Smooth muscle cell (in vitro differentiated cells): ENCODE measurements at regions not wholly inside any gene's neighbourhood (a gene's known extent, or its start where the extent isn't known, plus 50 kb on each side); places are given as distances from the start of the nearest gene placed in this dataset.

Experiments
- DNase-seq: peaks from one replicate; lab custom pipeline; 2025; ENCODE audit not compliant: unreplicated experiment; lab: John Stamatoyannopoulos, UW
- H2AFZ ChIP-seq: fragments of 200-600 bp; sonication (generic); 2 replicates; pipeline ENCODE4 v1.6.0; 2016; ENCODE audit warnings: antibody characterized with exemption, low read depth, mild to moderate bottlenecking
- H3F3A ChIP-seq: fragments of 200-600 bp; sonication (generic); 2 replicates; pipeline ENCODE4 v1.6.0; 2017; ENCODE audit warnings: antibody characterized with exemption, low read depth
- H3K27ac ChIP-seq: fragments of 200-600 bp; sonication (generic); 2 replicates; pipeline ENCODE4 v1.5.1; 2016; ENCODE audit warnings: low read depth, mild to moderate bottlenecking
- H3K27me3 ChIP-seq: fragments of 200-600 bp; sonication (generic); 2 replicates; pipeline ENCODE4 v1.6.1; 2016; ENCODE audit warnings: low read depth, mild to moderate bottlenecking
- H3K36me3 ChIP-seq: fragments of 200-600 bp; sonication (generic); 2 replicates; pipeline ENCODE4 v1.5.1; 2016; ENCODE audit warnings: low read depth
- H3K4me1 ChIP-seq: fragments of 200-600 bp; sonication (generic); 2 replicates; pipeline ENCODE4 v1.5.1; 2016; ENCODE audit warnings: low read depth
- H3K4me2 ChIP-seq: fragments of 200-600 bp; sonication (generic); 2 replicates; pipeline ENCODE4 v1.6.0; 2016; ENCODE audit warnings: mild to moderate bottlenecking
- H3K4me3 ChIP-seq: fragments of 200-600 bp; sonication (generic); 2 replicates; pipeline ENCODE4 v1.5.1; 2016; ENCODE audit warnings: mild to moderate bottlenecking
- H3K79me2 ChIP-seq: fragments of 200-600 bp; sonication (generic); 2 replicates; pipeline ENCODE4 v1.6.0; 2016; ENCODE audit warnings: low read depth, mild to moderate bottlenecking
- H3K9ac ChIP-seq: fragments of 200-600 bp; sonication (generic); 2 replicates; pipeline ENCODE4 v1.6.0; 2016; ENCODE audit warnings: low read depth
- H3K9me3 ChIP-seq: fragments of 200-600 bp; sonication (generic); replicated peaks from 2 replicates; pipeline ENCODE4 v1.5.1; 2016; ENCODE audit warnings: low read depth
- H4K20me1 ChIP-seq: fragments of 200-600 bp; sonication (generic); 2 replicates; pipeline ENCODE4 v1.6.0; 2016; ENCODE audit warnings: low read depth
- WGBS: methylation state at CpG from one replicate; pipeline ENCODE4 v1.1.7; 2016; ENCODE audit warnings: low lambda C conversion rate; 5-methylcytosine and 5-hydroxymethylcytosine counted together
- TF ChIP-seq, protein P1 (sequence below): fragments of 200-600 bp; sonication (generic); IDR thresholded peaks from 2 replicates; pipeline ENCODE4 v1.5.1; 2017; ENCODE audit warnings: borderline replicate concordance, mild to moderate bottlenecking, antibody characterized with exemption; ENCODE audit not compliant: insufficient read depth, poor library complexity, severe bottlenecking

DNA sequence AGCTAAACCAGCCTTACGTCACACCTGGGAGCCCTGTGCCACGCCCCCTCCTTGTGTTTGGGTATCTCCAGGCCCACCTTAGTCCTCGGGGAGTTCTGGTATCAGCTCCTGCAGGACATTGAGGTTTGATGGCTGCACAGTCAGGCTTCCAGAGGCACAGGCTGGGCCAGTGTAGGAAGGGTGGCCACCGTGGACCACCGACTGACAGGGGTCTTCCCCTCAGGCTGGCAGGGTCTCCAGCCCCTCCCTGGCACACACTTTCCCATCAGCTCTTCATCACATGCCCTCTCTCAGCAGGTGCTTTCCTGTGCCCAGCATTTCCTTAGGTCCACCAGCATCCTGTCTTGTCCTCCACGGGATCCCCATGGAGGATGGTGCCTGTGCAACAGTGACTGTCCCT is 413.1 kb downstream of the TCERG1L start:
- H3K36me3 ChIP-seq, result no peaks in the 10 kb centered on the region
- H3F3A ChIP-seq, result no peaks in the 10 kb centered on the region
- 84% methylated on average over 6 of the region's 6 CpGs for WGBS
- no peak overlapping the region for H3K4me3 ChIP-seq
- H3K9ac ChIP-seq, result no peak overlapping the region
- H4K20me1 ChIP-seq, result no peaks in the 10 kb centered on the region
- H3K9me3 ChIP-seq, result no peaks in the 10 kb centered on the region
- H3K27me3 ChIP-seq, result no peaks in the 10 kb centered on the region
- no peaks in the 10 kb centered on the region for H3K79me2 ChIP-seq
- no peak overlapping the region for H3K27ac ChIP-seq
- H2AFZ ChIP-seq, result no peak overlapping the region
- no peak for DNase-seq
- no peaks in the 10 kb centered on the region for H3K4me1 ChIP-seq
- H3K4me2 ChIP-seq, result no peak overlapping the region
- TF ChIP-seq, protein P1, sequence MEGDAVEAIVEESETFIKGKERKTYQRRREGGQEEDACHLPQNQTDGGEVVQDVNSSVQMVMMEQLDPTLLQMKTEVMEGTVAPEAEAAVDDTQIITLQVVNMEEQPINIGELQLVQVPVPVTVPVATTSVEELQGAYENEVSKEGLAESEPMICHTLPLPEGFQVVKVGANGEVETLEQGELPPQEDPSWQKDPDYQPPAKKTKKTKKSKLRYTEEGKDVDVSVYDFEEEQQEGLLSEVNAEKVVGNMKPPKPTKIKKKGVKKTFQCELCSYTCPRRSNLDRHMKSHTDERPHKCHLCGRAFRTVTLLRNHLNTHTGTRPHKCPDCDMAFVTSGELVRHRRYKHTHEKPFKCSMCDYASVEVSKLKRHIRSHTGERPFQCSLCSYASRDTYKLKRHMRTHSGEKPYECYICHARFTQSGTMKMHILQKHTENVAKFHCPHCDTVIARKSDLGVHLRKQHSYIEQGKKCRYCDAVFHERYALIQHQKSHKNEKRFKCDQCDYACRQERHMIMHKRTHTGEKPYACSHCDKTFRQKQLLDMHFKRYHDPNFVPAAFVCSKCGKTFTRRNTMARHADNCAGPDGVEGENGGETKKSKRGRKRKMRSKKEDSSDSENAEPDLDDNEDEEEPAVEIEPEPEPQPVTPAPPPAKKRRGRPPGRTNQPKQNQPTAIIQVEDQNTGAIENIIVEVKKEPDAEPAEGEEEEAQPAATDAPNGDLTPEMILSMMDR, result no peak

DNA sequence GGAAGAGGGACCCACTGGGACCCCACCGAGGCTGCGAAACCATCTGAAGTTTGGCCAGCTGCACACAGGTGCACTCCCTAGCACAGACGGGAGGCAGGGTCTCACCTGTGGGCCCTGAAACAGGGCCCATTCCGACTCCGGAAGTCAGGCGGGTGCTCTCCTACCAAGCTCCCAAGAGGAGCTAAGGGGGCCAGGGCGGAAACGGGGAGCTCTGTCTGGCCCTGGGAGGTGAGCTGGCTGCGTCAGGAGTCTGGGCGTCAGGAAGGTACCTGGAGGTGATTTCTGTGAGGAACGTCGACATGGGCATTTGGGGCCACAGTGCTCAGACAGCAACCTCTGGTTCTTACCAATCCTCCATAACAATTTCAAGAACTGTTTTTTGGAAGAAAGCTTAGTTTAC is 411.7 kb downstream of the TCERG1L start:
- H4K20me1 ChIP-seq, result no peaks in the 10 kb centered on the region
- 93% methylated on average over 12 of the region's 12 CpGs for WGBS
- no peak overlapping the region for H2AFZ ChIP-seq
- H3K4me2 ChIP-seq, result no peak overlapping the region
- no peak for DNase-seq
- H3K79me2 ChIP-seq, result no peaks in the 10 kb centered on the region
- no peaks in the 10 kb centered on the region for H3K36me3 ChIP-seq
- no peak overlapping the region for H3K4me3 ChIP-seq
- no peaks in the 10 kb centered on the region for H3K27me3 ChIP-seq
- H3K9ac ChIP-seq, result no peak overlapping the region
- H3K4me1 ChIP-seq, result no peaks in the 10 kb centered on the region
- H3K9me3 ChIP-seq, result no peaks in the 10 kb centered on the region
- no peak overlapping the region for H3K27ac ChIP-seq
- TF ChIP-seq, protein P1, result no peak
- H3F3A ChIP-seq, result no peaks in the 10 kb centered on the region

DNA sequence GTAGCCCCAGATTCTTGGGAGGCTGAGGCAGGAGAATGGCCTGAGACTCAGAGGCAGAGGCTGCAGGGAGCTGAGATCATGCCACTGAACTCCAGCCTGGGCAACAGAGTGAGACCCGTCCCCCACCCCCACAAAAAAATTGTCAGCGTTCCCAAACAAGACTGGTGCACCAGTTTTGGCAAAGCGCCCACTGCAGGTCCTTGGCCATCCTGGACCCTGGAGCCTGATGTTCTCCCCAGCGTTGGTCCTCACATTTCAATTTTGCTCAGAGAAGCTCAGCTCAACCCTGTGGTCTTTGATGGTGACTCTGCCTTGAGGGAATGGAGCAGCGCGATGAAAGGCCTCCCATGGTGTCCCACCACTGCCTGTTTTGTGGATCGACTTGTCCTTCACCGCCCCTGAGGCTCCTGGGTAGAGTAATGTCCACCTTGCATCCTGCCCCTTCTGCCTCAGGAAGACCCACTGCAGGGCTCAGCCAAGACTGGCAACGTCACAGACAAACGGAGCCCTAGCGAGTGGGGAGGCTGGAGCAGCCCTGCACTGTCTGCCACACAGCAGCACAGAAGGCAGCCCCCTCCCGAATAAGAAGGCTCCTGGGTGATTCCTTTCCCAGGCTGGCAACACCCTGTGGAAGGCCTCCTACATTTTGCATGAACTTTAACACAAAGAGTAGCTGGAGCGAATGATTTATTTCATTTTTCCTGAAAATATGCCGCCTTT is 410.9 kb downstream of the TCERG1L start:
- H2AFZ ChIP-seq, result no peak overlapping the region
- H3K9me3 ChIP-seq, result no peaks in the 10 kb centered on the region
- no peak overlapping the region for H3K4me2 ChIP-seq
- TF ChIP-seq, protein P1, result no peak
- no peak for DNase-seq
- H3K4me3 ChIP-seq, result no peak overlapping the region
- WGBS, result 89% methylated on average over 14 of the region's 14 CpGs
- no peaks in the 10 kb centered on the region for H4K20me1 ChIP-seq
- H3K4me1 ChIP-seq, result no peaks in the 10 kb centered on the region
- H3F3A ChIP-seq, result no peaks in the 10 kb centered on the region
- no peaks in the 10 kb centered on the region for H3K27me3 ChIP-seq
- no peaks in the 10 kb centered on the region for H3K79me2 ChIP-seq
- no peaks in the 10 kb centered on the region for H3K36me3 ChIP-seq
- no peak overlapping the region for H3K27ac ChIP-seq
- H3K9ac ChIP-seq, result no peak overlapping the region
